ENCODE measurements at regions not wholly inside any gene's neighbourhood (a gene's known extent, or its start where the extent isn't known, plus 50 kb on each side); places are given as distances from the start of the nearest gene placed in this dataset.

DNA sequence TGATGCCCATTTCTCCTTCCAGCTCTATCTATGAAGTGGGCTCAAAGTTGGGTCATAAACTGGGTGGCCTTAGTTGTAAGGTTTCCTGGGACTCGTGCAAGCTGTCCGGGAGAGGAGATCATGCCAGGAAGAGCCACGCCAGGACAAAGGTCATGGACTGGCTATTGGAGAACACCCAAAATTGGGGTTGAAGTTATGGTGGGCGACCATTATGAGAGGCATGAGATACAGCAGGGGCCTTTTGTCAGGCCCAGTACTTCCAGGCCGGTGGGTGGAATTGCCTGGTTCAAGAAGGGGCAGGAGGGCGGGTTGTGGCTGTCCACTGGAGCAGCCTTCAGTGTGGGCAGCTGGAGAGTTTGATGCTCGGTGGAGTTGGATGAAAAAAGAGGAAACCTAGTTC lies 225.1 kb upstream of the SSTR4 start:
- TF ChIP-seq CTCF (conservative IDR thresholded peaks at IDR 0.05 in 1 of 2, IDR thresholded peaks at IDR 0.05 in 1 of 2; ENCODE audit: low read depth in 1 of 2, low read length in 2 of 2) = no peak
- no peak for TF ChIP-seq EZH2 (IDR thresholded peaks at IDR 0.05; ENCODE audit: low read length, missing control alignments)
